NAMALWA (cell line): ENCODE measurements at regions not wholly inside any gene's neighbourhood (a gene's known extent, or its start where the extent isn't known, plus 50 kb on each side); places are given as distances from the start of the nearest gene placed in this dataset.

Source experiments
- DNase-seq: peaks from one replicate; pipeline ENCODE4 v3.0.0-alpha.2; 2015; ENCODE audit warnings: low spot score

DNA sequence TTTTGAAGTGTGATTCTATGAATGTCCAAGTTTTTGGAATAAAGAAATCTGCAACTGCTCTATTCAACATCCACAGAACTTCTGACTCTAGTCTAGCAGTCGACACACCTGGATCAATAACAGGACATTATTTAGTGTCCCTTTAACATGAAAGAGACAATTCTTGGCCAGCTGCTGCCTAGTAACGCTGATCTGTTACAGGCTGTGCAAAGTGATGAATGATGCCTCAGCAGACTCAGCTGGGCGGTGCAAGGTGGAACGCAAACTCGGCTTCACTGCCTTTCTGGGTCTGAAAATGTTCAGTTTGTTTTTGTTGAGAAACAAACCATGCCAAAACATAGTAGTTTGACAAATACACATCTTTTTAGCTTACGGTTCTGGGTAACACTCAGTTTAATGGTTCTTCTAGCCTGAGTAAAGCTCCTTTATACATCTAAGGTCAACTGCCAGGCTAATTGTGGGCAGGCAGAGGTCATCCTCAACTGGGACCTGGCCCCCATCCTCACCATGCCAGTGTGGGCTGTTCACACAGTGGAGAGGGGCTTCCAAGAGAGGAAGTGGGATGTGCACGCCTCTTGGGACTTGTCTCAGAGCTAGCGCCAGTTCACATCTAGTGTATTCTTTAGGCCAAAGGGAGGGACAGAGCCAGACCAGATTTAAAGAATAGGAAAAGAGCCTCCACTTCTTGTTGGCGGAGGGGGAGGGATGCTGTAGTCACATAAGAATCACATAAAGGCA is 879.7 kb downstream of the QKI start:
- DNase-seq, result no peak

DNA sequence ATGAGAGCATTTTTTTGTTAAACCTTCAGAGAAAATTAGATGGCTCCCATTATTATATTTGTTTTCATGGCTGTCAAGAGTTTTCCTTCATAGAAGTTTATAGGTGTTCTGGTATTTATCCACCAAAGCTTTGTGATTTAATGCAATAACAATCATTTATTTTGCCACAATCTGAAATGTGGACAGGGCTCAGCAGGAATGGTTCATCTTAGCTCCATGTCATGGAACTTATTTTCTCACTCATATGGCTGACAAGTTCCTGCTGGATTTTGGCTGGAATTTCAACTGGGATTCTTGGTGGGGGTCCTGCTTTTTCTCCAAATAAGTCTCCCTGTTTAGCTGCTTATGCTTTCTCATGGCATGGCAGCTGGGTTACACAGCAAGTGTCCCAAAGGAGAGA is 876.7 kb downstream of the QKI start:
- no peak for DNase-seq

DNA sequence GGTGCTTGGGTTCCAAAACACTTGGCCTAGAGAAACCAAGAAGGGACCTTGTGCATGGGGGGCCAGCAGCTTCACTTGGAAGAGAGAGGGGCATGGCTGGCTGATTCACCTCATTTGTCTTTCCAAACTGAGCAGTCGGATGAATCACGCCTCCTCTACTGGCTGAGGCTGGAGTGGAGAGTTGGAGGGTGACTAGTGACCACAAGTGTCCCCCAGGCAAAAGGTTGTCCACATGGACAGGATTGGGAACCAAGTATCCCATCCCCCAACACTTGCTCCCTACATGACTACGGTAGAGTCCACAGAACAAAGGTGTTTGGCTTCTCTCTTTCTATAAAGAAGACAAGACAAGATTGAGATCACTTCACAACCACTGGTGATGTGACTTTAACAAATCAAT is 875.6 kb downstream of the QKI start:
- DNase-seq, result no peak

GRCh38 chr6:164286011-164286410 is 871.5 kb downstream of the QKI start:
- no peak for DNase-seq

- DNase-seq, result no peak
Observed at GRCh38 chr6:164283574-164283973, 869.1 kb downstream of the QKI start.

GRCh38 chr6:164276211-164276610 is 861.7 kb downstream of the QKI start:
- DNase-seq, result no peak

GRCh38 chr6:164275773-164276172 is 861.3 kb downstream of the QKI start:
- DNase-seq, result no peak

- DNase-seq, result no peak
Observed at GRCh38 chr6:164274493-164274892, 860.0 kb downstream of the QKI start.

- DNase-seq, result no peak
Observed at GRCh38 chr6:164273491-164273890, 859.0 kb downstream of the QKI start.

DNA sequence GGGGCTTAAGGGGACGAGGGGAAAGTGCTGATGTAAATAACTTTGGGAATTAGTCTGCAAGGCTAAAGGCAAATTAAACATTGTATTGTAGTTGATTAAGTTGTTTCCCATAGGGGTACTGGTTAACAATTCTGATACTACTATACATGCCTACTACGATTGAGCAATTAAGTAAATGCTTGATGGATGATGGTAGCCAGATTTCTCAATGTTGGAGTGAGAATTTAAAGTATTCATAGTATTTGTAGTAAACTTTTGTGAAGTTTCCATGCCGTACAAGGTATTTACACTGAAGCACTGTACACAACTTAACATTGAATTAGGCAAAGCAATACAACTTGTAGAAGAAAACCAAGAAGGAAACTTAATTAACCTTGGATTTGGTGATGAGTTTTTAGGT is 852.3 kb downstream of the QKI start:
- DNase-seq, result no peak

- no peak for DNase-seq
Observed at GRCh38 chr6:164262348-164262747, 847.8 kb downstream of the QKI start.

DNA sequence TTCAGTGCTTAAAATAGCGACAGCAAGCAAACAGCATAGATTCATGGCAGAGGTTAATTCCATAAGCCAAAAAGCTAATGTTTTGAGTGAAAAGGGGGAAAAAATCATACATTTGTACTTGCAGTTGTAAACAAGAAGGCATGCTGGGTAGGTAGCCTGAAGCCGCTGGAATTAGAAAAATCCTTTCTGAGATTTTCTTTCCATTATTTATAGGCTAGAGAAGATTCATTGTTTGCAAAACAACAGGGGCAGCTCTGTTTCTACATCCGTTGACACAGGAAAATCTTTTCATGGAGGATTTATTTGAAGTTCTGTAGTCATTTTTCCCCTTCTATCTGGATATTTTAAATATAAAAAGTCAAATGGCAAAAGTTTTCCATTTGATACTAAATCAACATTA is 843.9 kb downstream of the QKI start:
- no peak for DNase-seq

- no peak for DNase-seq
Observed at GRCh38 chr6:164252948-164253347, 838.4 kb downstream of the QKI start.

- no peak for DNase-seq
Observed at GRCh38 chr6:164252291-164252690, 837.8 kb downstream of the QKI start.

DNA sequence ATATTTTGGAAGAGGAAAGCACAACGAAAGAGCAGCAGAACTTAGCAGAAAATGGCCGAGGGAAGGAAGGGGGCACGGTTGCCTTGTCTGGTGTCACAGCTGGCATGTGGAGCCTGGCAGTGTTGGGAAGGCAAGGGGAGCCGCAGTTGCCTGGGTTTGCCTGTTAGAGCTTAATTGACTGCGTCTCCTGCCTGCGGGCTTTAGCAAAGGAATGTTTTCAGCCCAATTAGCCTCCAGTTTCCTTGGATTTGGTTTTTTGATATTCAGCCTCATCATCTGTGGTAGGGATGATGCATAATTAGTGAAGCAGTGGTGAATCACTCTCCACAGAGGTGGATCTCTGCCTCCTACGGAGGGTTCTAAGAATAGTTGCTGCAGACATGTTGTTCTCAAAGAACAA is 832.6 kb downstream of the QKI start:
- DNase-seq, result no peak

- no peak for DNase-seq
Observed at GRCh38 chr6:164246082-164246481, 831.6 kb downstream of the QKI start.

GRCh38 chr6:164243949-164244348 is 829.4 kb downstream of the QKI start:
- DNase-seq, result no peak

- DNase-seq, result no peak
Observed at GRCh38 chr6:164243012-164243610, 828.6 kb downstream of the QKI start.

DNA sequence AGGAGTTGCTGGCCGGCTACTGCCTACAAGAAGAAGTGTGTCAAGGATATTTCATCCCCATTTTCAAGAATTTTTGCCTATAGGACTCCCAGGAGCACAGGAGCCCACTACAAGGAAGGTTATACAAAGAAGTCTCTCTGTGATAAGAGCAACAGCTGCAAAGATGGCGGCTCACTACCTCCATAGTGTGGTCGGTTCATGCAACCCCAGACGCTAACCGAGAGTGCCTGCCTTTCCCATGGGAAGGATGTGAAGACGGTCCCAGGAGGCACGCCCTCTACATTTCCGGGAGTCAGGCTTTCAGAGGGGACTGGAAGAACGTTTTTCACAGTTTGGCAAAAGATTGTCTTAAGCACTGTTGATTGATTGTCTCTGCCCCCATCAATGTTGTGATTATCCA is 816.3 kb downstream of the QKI start:
- no peak for DNase-seq

- DNase-seq, result no peak
Observed at GRCh38 chr6:164230259-164230658, 815.7 kb downstream of the QKI start.

DNA sequence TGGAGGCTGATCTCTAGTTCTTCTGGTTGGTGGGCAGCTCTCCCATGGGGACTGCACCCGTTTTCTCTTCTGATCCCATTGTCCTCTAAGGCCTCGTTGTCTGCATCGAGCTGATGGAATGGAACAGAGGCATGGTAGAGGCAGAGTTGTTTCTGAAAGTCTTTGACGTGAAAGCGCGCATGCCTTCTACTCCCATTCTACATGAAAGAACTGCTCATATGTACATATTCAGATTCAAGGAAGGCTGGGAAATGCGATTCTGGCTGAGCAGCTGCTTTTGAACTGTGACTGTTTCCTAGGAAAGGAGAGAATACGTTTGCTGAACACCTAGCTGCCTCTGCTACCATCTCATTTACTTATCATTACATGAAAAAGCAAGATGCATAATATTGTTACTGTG is 815.2 kb downstream of the QKI start:
- DNase-seq, result no peak

- no peak for DNase-seq
Observed at GRCh38 chr6:164227952-164228522, 813.5 kb downstream of the QKI start.

DNA sequence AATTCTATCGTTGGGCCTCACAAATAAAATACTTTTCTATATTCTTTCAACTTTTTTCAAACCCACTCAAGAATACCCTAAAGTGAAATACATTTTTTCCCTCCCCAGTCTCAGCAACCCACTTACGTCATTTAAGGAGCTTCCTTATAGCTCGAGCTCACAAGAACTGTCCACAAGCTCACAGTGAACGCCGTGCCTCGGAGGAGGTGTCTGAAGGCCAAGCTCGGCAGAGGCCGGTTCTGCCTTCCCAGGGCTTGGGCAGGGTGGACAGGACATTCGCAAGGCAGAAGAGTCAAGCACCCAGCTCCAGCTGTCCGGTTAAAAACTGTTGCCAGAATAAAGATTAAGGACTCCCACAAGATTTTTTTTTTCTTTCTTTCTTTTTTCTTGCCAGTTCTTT is 802.3 kb downstream of the QKI start:
- DNase-seq, result no peak

- DNase-seq, result no peak
Observed at GRCh38 chr6:164216368-164216767, 801.9 kb downstream of the QKI start.
